GM19397 (cell line): ENCODE measurements at regions not wholly inside any gene's neighbourhood (a gene's known extent, or its start where the extent isn't known, plus 50 kb on each side); places are given as distances from the start of the nearest gene placed in this dataset.

Experiments used
- ATAC-seq: cut with Tn5 transposase; IDR thresholded peaks from one replicate; pipeline ENCODE4 v1.9.1; 2021; ENCODE audit warnings: mild to moderate bottlenecking, moderate library complexity; ENCODE audit not compliant: unreplicated experiment

DNA sequence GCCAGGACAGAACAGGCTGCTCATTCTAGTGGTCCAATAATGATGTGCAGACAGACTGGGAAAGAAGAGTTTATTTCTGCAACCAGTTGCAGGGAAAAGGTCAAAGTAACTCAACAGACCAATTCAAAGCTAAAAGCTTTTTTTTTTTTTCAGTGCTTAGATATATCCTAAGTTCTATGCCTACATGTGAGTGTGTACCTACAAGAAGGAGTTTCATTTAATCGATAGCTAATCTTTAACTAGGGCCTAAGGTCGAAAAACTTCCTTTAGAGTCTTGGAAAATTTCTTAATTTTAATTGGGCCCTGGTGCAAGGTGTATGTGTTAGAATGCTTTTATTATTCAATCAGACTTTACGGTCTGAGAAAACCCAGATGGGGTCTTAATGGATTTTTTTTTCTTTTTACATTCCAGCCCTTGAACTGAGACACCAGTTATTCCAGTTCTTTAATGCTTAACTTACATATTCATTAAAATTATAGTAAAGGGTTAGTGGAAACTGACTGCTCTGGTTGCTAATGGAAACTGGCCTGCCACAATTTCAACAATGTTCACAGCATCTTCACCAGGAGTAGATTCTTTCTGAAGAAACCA, 365.3 kb downstream of the MTRR start:
- ATAC-seq = no peak

DNA sequence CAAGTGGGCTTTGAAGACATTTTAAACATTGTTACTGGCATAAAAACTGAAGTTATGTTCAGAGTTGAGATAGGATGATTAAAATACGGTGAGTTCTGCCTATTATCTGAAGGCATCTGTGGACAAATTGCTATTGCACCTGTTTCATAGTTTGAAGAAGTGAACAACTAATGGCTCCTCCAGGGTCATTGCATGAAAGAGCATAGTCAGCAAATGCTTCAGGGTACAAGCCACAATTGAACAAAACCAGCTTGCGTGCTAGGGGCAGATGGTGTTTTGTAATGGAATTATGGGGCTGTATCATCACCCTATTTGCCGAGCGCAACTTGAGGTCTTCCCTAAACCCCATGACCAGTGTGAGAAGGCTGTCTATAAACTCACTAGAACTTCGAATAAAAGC, 369.1 kb downstream of the MTRR start:
- no peak for ATAC-seq

DNA sequence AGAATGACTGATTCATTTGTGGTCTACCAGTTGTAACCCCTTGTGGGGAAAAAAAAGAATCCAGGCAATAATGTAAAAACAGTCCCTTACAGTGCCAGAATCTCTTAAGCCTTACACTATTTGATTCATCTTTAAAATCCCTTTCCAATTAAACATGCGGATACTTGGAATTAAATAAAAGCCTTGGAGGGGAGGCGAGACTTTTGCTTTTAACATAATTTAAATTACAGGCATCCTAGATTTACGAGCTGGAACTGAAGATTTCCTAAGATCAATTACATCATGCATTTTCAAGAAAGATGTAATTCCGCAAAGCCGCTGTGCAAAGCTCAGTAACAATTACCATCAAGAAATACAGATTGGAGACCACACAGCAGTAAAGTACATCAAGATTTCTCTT, 370.2 kb downstream of the MTRR start:
- no peak for ATAC-seq

DNA sequence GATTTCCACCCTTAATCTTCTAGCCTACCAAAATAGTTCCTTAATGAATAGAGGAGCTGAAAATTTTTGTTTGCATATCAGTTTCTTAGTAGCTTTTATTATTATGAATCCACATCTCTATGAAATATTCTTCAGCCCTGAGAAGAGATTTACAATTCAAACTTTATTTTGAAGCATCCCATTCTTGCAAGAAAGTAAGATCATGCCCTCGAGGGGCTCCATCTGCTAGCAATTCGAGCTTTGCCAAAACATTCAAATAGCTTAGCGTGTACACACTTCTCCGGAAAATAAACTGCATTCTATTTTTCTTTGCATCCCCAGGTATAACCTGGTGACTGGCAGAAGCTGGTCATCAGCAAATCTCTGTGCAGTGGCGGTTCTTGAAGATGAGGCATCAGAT, 370.7 kb downstream of the MTRR start:
- ATAC-seq = no peak

DNA sequence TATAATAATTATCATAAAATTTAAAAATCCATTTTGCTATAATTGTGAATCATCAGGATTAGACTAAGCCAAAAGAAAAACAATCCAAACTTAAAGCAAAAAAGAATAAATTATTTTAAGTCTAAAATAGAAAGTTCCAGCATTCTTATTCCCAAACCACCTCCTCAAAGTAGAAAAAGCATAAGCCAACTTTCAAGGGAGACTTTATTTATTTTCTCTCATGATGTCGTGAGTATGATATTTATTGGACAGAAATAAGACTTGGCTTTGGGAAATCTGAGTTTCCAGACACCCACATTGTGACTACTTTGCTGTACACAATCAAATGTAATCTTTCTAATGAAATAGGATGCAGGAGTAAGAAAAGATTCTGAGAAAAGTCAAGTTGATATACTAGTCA, 372.1 kb downstream of the MTRR start:
- no peak for ATAC-seq

DNA sequence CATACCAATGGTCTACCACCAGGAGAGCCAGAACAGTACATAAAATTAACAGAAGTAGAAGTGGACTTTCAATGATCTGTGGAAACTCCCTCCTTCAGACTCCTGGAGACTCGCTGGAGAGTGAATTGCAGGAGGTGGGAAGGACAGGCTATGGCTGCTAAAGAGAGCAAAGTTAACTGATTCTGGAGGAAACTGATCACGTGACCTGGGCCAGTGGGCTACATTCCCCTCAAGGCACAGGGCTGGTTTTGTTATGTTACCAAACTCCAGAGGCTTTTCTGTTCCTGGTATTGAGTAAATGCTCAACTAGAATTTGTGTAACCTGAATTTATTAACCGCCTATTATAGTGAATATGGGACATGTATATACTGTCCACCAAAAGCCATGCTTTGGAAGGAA, 372.6 kb downstream of the MTRR start:
- no peak for ATAC-seq

DNA sequence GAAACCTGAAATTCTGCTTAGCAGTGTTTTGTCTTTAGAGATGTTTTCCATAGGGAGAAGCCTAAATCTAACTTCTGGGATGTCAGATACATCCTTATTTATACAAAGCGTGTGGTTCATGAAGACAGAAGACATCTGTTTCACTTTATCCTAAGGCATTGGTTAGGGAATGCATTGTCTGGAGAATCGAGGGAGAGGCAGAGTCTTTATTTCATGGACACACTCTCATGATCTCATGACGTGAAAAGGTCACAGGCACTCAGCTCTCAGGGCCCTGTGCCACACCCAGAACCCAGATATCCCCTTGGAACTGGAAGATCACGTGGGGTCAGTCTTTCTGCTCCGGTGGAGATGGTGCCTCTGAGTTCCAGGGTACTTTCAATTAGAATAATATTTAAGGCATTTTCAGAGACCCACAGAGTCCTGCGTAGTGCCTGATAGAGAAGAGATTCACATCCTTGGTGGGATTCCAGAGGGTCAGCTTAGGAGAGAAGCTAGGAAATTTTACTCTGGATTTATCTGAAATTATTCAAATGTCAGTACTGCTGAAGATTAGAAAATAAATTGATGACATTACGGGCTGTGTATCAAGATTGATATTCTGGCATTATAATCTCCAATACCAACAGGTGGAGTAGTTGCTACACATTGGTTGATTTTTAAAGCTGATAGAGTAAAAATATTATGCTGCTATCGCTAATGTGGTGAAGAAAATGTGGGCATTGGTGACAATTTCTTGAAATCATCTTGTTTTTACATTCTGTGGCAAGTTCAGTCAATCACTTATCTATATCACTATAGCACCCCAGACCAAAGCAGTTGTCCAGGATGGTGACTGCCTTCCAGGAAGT, 378.3 kb downstream of the MTRR start:
- ATAC-seq = no peak

DNA sequence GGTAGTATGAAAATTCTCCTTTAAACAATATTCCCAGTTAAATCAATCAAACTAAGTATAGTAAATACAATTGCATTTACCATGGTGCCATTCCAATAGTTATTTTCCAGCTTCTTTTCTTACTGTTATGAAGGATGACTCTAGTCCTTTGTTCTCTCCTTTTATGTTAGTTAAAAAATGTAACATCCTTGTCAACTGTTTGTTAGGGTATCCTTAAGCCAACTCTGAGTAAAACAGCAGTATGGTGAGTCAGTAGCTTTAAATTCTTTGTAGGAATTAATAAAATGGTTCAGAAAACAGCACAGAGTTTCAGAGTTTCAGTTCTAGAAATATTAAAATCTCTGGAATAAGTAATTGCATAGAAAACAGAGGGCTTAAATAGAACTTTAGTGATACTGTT, 384.4 kb downstream of the MTRR start:
- ATAC-seq = no peak

DNA sequence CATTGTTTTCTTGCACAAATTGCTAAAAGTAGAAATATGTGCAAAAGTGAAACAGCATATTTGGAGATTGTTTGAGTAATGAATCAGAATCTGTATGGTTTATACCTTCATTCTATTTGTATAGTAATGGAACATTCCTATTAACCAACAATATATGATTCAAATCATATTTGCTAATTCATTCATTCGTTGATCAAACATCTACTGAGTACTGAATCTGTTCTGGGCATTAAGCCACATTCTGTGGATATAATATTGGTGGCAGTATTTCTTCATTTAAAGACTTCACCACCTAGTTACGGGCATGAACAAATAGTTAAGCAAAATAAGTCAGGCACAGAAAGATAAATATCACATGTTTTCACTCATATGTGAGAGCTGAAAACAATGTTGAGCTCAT, 385.7 kb downstream of the MTRR start:
- ATAC-seq = no peak

DNA sequence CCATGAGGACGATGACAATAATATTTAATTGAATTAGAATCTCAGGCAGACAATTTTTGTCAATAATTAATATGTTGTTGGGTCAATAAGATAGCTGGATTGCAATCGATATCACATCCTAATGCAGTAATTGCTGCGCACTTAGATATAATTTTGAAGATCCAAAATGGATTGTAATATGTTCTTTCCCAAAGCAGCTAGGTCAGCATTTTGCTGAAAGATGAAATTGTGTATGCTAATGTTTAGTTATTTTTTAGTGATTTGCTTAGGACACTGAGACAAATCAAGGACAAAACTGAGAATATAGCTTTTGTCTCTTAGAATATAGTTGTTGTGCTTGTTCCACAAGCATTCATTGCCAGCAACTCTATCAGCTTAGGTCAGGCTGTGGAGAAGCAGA, 389.9 kb downstream of the MTRR start:
- no peak for ATAC-seq

DNA sequence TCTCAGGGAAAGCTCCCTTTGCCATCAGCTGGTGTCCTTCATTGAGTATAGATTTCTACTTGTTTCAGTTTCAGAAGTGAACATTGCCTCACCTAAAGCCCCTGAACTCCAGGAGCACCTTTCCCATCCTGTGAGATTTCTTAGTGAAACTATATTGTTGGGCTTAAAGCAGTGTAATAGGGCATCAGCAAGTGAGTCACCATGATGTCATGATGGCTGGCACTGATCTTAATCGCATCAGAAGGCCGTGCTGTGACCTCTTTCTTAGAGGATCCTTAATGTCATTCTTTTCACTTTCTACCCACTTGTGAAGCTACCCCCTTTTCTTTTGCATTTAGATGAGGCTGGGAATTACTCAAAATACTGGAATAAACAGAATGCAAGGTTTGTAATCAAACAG, 401.3 kb downstream of the MTRR start:
- ATAC-seq = no peak

DNA sequence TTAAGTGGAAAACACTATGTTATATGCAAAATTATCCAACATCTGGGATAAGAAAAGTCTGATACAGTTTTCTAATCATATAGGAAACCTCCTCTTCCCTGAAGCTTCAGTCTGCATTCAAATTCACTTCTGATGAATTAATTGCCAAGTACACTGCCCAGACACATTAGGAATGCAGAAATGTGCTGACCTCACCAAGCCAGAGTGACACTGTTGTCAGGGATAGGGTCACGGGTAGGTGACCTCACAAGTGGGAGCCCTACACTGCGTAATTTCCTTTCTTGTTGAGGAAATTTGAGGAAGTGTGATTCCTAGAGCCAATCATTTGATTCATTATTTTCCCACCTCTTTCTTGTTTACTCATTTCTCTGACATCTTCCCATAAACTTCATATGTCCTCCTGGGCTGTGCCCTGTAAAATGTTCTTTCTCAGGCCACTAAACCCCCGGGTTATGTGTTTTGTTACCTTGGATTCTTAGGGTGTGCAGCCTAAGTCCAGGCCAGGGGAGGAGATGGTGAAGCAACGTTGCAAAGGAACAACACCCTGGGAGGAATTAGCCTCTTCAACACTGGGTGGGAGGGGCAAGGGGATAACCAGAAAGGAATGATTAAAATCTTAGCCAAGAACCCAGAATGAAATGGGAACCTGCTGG, 411.9 kb downstream of the MTRR start:
- ATAC-seq = no peak

DNA sequence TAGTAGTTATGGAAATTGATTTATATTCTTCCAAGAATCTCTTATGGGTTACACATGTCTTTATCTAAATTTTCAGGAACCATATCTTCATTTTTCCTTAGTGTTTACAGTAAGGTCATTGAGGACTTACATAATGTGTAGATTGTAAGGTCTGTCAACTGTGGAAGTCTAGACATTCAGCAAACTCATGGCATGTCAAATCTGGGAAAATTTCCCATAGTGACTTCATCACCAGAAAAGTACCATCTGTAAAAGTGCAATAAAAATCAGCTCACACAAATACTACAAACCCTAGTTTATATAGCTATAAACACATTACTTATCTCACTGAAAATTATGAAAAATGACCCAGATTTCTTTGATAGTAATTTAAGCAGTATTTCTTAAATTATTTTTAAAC, 419.4 kb downstream of the MTRR start:
- ATAC-seq = no peak

DNA sequence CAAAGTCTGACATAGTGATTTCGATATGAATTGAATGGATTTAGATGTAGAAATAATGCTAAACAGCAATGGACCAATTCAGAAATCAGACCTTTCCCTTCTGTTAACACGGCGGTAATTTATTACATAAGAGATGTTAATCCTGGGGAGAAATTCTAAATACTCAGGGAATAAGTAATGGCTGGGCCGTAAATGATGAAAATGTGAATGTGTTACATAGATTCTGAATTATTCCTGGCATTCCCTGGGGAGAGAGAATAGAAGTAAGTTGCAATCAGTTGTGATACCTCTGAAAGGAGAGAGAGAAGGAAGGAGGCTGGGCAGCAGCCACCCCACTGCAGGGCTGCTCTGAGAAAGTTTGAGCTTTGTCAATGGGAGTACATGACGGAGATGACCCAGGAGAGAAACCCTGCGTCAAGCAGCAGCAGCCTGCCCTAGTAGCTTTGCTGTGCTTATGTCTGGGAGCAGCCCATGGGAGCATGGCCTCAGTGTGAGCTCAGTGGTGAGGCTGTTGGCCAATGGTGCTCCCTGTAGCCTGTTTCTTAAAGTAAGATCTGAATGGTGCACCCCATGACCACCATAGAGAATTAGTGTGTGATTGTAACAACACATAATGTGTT, 420.1 kb downstream of the MTRR start:
- no peak for ATAC-seq

DNA sequence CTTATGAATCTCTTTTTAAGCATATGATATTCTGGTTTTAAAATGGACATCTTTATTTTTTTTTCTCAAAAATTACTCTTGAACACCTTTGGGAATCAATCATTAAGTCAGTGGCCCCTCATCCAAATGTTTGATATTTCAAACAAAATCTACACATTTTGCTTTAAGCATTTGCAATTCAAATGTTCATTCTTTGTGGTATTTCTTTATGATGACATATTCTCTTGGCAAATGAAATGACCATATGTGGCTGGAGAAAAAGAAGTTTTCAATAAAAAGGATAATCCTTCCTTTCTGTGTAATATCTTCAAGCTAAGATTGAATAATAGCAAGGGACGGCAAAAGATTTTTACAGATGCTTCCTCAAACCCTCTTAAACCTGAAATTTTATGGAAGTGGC, 420.8 kb downstream of the MTRR start:
- ATAC-seq = no peak

DNA sequence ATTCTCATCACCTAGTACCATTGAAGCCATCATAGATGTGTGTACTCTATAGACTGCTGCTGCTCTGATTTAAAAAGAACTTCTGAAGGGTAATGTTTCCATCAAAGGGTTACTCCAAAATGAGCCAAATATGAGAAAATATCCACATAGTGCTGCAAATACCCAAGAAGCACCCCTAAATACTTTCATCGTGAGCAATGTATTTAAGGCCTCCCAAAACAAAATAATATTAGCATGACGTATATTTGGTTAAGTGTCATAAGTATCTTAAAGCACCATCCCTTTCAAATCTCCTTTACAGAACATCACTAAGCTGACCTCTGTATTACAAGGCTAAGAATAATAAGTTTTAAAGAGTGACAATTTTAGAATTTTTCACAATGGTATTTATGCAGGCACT, 421.8 kb downstream of the MTRR start:
- ATAC-seq = no peak

DNA sequence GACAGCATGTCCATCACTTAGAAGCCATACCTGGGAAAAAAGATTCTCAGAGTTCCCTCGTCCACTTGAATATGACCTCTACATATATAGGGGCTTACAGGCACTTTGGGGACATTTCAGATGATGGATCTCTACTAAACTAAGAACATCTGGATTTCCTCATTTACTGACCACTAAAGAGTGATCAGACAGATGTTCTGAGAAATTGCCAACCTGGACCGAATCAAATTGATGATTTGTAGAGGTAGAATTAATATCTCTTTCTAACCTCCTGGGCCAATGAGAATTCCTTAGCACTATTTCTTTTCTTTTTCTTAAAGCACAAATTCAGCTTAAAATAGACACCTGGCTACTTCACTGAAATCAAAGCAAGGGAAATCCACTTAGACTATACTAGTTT, 422.7 kb downstream of the MTRR start:
- no peak for ATAC-seq

DNA sequence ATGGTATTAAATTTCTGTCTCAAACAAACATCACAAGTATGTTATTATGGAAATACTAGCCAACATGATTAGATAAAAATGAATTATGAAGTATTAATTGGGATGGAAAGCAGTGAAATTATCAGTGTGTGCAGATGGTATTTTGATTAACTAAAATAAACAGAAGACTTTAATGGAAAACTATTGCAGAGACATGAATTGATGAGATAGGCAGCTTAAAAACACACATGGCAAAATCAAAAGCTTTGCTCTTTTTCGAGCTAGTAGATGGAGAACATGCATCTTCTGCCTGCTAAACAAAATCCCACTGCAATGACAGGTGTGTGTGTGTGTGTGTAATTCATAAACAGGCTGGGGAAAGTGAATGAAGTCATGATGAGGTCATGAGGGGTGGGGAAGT, 426.2 kb downstream of the MTRR start:
- no peak for ATAC-seq

DNA sequence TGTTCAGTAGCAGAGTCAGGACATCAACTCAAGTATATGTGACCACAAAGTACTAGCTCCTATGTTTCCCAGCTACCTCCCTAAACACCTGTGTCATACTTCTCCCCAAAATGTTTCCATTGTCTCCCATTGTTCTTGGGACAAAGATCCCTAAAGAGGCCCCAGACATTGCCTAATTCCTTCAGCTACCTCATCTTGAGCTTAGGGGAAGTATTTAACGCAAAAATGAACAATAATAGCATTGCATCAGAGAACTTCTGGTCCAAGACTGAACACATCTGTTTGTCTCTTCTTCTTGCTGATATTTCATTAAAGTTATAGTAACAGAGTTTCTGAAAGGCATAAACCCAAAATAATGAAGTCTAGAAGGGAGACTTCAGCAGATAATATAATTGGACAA, 430.8 kb downstream of the MTRR start:
- no peak for ATAC-seq

DNA sequence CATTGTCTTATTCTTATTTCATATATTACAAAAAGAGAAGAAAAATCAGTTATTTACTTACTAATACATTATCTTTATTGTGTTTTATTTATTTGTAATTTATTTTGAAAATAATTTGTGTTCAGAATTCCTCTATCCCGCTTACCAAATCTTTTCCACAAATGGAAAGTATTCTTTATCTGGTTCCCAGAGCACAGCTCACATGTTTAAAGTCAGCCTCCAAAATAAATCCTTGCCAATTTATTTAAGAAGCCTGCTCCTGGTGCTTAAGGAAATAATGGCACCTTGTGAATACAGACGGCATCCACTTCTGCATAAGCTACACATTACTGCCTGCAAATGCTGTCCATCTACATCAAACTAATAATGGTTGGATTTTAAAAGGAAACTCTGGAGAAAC, 435.4 kb downstream of the MTRR start:
- no peak for ATAC-seq

DNA sequence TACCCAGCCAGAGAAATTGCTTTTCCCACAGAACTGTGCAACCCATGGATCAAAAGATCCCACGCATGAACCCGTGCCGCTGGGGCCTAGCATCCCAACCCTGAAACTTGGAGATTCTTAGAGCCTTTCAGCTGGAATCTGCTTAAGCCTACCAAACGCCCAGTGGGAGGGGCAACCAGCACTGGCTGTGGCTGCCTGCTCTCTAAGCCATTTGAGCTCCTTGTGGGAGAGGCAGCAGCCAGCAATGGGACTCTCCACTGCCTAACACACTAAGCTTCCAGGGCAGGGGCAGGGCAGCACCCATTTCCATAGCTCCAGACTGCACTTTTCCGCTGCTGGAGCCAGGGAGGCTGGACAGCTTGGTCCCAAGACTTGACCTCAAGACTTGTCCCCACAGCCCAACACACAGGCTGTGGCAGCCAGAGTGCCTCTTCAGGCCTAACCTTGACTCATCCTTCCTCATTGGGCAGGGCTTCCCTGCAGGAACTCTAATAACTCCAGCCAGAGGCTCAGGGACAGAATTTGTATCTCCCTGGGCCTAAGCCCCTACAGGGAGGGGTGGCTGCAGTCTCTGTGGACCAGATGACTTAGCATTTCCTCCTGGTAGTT, 437.4 kb downstream of the MTRR start:
- no peak for ATAC-seq
